ENCODE measurements at regions not wholly inside any gene's neighbourhood (a gene's known extent, or its start where the extent isn't known, plus 50 kb on each side); places are given as distances from the start of the nearest gene placed in this dataset.

GRCh38 chr12:22991250-22991844, 366.4 kb downstream of the ETNK1 start:
- no peaks in the 10 kb centered on the region for H3K36me3 ChIP-seq (ENCODE audit: control insufficient read depth in 2 of 2, extremely low read depth in 1 of 2, insufficient read depth in 2 of 2, low read length in 2 of 2)
- no peak for DNase-seq (ENCODE audit: low read depth, low spot score)
- no peak overlapping the region for H3K4me2 ChIP-seq (ENCODE audit: control insufficient read depth, extremely low read depth, insufficient read depth, low read depth, low read length)
- H3K9ac ChIP-seq (ENCODE audit: control insufficient read depth, extremely low read depth, insufficient read depth, low read length): no peak overlapping the region
- no peaks in the 10 kb centered on the region for H3K79me2 ChIP-seq (ENCODE audit: control insufficient read depth, insufficient read depth, low read length)
- peaks cover 2% of the 10 kb centered on the region for H3K9me1 ChIP-seq (ENCODE audit: control insufficient read depth, extremely low read depth, insufficient read depth, low read length)
- dilution Hi-C loops (cut with MboI; ENCODE audit: extremely low pct_ligation_motif_present, low sequenced_read_pairs): no loop called here
- FAIRE-seq: no peak
- TF ChIP-seq EZH2 (IDR thresholded peaks at IDR 0.05; ENCODE audit: low read length): no peak
- TF ChIP-seq CTCF (optimal IDR thresholded peaks at IDR 0.05 in 1 of 3, IDR thresholded peaks at IDR 0.05 in 1 of 3, conservative IDR thresholded peaks at IDR 0.05 in 1 of 3; ENCODE audit: extremely low read depth in 1 of 3, insufficient read depth in 2 of 3, low read length in 3 of 3): no peak
- H2AFZ ChIP-seq (ENCODE audit: control insufficient read depth, low read length): no peak overlapping the region
- no peaks in the 10 kb centered on the region for H4K20me1 ChIP-seq (ENCODE audit: control insufficient read depth, extremely low read depth, insufficient read depth, low read length)
- H3K4me3 ChIP-seq (ENCODE audit: control insufficient read depth in 2 of 3, extremely low read depth in 1 of 3, insufficient read depth in 2 of 3, low read depth in 1 of 3, low read length in 3 of 3): no peak overlapping the region
- H3K9me3 ChIP-seq (ENCODE audit: control insufficient read depth, low read depth, low read length): no peaks in the 10 kb centered on the region
- H3K4me1 ChIP-seq (ENCODE audit: control insufficient read depth, extremely low read depth, insufficient read depth, low read length): peaks cover 21% of the 10 kb centered on the region
- H3K27me3 ChIP-seq (ENCODE audit: control insufficient read depth, extremely low read depth, insufficient read depth, low read length): peaks cover 7% of the 10 kb centered on the region
- no peak overlapping the region for H3K27ac ChIP-seq (ENCODE audit: control insufficient read depth, insufficient read depth, low read length)

GRCh38 chr12:22993609-22994315, 368.8 kb downstream of the ETNK1 start:
- no peaks in the 10 kb centered on the region for H4K20me1 ChIP-seq (ENCODE audit: control insufficient read depth, extremely low read depth, insufficient read depth, low read length)
- H3K27me3 ChIP-seq (ENCODE audit: control insufficient read depth, extremely low read depth, insufficient read depth, low read length): peaks cover 13% of the 10 kb centered on the region
- no peak overlapping the region for H3K9ac ChIP-seq (ENCODE audit: control insufficient read depth, extremely low read depth, insufficient read depth, low read length)
- H3K36me3 ChIP-seq (ENCODE audit: control insufficient read depth in 2 of 2, extremely low read depth in 1 of 2, insufficient read depth in 2 of 2, low read length in 2 of 2): no peaks in the 10 kb centered on the region
- TF ChIP-seq EZH2 (IDR thresholded peaks at IDR 0.05; ENCODE audit: low read length) (no peak), CTCF (optimal IDR thresholded peaks at IDR 0.05 in 1 of 3, IDR thresholded peaks at IDR 0.05 in 1 of 3, conservative IDR thresholded peaks at IDR 0.05 in 1 of 3; ENCODE audit: extremely low read depth in 1 of 3, insufficient read depth in 2 of 3, low read length in 3 of 3) (no peak)
- H3K4me3 ChIP-seq (ENCODE audit: control insufficient read depth in 2 of 3, extremely low read depth in 1 of 3, insufficient read depth in 2 of 3, low read depth in 1 of 3, low read length in 3 of 3): no peak overlapping the region
- DNase-seq (ENCODE audit: low read depth, low spot score) (peak; percentile 30), FAIRE-seq (peak; percentile 87)
- dilution Hi-C loops (cut with MboI; ENCODE audit: extremely low pct_ligation_motif_present, low sequenced_read_pairs): no loop called here
- peaks cover 15% of the 10 kb centered on the region for H3K4me1 ChIP-seq (ENCODE audit: control insufficient read depth, extremely low read depth, insufficient read depth, low read length)
- H3K79me2 ChIP-seq (ENCODE audit: control insufficient read depth, insufficient read depth, low read length): no peaks in the 10 kb centered on the region
- no peaks in the 10 kb centered on the region for H3K9me3 ChIP-seq (ENCODE audit: control insufficient read depth, low read depth, low read length)
- H3K27ac ChIP-seq (ENCODE audit: control insufficient read depth, insufficient read depth, low read length): no peak overlapping the region
- no peak overlapping the region for H2AFZ ChIP-seq (ENCODE audit: control insufficient read depth, low read length)
- peak overlapping the region; percentile 25 for H3K4me2 ChIP-seq (ENCODE audit: control insufficient read depth, extremely low read depth, insufficient read depth, low read depth, low read length)
- peaks cover 2% of the 10 kb centered on the region for H3K9me1 ChIP-seq (ENCODE audit: control insufficient read depth, extremely low read depth, insufficient read depth, low read length)

All from keratinocyte (primary cell).